ENCODE measurements at regions not wholly inside any gene's neighbourhood (a gene's known extent, or its start where the extent isn't known, plus 50 kb on each side); places are given as distances from the start of the nearest gene placed in this dataset.
"Not testable (repeated sequence)": the region's sequence is repeated elsewhere in the genome, so short reads cannot be mapped to it uniquely, and the experiment has no call there.

DNA sequence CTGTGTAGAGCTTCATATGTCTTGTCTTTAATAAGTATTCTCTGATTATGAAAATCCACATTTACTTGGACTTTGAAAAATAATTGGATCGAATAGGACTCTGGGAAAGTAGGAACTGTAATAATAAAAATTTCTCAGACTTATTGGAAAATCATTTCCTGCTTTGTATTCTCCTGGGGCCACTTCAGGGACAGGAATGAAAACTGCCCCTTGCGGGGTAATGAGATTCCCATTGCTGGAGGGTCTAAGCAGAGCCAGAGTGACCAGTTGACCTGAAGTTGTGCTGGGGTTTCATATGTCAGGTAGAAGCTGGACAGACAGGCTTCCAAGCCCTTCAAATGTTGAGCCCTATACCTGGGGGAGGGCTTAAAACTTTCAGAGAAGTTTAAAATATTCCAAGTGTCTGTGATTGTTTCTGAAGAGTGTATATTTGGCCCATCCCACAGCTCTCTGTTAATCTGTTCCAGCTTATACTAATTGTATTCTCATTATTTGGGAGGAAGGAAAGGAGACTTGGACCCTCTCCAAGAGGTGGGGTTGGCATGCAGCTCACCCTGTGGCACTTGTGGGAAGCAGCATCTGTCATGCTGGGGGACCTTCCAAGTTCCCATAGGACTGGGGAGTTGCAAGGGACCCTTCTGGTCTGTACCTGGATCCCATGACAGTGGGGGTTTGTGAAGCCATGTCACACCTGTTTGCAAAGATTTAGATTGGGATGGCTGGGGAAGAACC lies 268.7 kb upstream of the ATP5MC3 start:
- peak; percentile 77 for DNase-seq

- DNase-seq, result no peak
Observed at GRCh38 chr2:175449616-175450015, 268.1 kb upstream of the ATP5MC3 start.

DNA sequence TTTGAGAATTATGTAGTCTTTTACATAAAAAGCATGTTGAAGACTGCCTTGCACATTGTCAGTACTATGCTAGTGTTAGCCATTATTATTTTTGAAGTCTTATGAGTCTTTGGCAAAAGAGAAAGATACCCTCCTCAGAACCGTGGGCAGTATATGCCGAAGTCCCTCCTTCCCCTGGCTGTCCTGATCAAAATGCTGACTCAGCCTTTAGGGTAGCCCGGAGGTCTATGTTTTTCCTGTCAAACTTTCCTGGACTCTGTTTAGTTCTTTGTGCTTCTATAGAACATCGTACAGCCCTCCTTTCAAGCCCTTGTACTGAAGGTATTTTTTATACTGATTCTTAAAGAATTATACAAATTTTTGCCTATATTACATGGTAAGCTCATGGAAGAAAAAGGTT lies 264.7 kb upstream of the ATP5MC3 start:
- no peak for DNase-seq

GRCh38 chr2:175445281-175445680 lies 263.8 kb upstream of the ATP5MC3 start:
- DNase-seq, result no peak

- DNase-seq, result no peak
Observed at GRCh38 chr2:175442441-175442840, 260.9 kb upstream of the ATP5MC3 start.

DNA sequence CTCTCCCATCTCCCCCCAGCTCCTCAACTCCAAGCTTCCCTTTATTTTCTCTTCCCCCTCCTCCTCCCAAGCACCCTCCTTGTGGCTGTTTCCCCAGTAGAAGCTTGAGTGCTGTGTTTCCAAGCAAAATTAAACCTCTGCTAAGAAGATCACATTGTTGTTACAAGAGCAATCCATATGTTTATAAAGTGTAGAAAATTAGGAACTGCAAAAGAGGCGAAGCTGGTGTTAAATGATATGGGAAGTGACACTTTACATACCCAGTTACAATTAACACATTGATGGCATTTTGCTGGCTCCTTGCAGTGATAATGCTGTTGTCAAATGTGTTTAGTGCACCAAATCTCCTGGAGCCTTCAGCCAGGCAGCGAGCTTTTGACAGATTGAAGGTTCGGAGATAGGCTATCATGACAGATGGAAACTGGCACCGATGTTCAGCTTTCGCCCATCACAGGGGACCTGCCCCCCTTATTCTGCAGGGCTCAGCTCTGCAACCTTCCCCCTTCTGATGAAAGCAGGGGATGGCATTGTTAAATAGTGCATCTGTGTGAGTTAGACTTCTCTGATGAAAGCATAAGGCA lies 259.8 kb upstream of the ATP5MC3 start:
- DNase-seq, result peak; percentile 91

GRCh38 chr2:175439416-175439815 lies 257.9 kb upstream of the ATP5MC3 start:
- no peak for DNase-seq

DNA sequence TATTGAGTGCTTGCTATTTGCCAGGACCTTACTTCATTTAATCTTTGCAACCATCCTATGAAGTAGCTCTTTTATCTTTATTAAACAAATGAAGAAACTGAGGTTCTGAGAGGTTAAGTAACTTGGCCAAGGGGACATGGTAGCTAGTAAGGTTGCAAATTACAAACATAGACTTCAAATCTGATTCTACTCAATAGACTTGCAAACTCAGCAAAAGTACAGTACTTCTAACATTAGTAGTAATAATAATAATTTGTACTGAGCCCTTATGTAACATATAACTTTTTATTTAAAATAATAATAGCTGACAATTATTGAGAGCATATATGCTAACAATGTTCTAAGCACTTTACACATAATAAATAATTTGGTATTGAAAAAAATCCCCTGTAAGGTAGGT lies 255.7 kb upstream of the ATP5MC3 start:
- no peak for DNase-seq

GRCh38 chr2:175436076-175436475 lies 254.6 kb upstream of the ATP5MC3 start:
- no peak for DNase-seq

GRCh38 chr2:175435012-175435411 lies 253.5 kb upstream of the ATP5MC3 start:
- no peak for DNase-seq

DNA sequence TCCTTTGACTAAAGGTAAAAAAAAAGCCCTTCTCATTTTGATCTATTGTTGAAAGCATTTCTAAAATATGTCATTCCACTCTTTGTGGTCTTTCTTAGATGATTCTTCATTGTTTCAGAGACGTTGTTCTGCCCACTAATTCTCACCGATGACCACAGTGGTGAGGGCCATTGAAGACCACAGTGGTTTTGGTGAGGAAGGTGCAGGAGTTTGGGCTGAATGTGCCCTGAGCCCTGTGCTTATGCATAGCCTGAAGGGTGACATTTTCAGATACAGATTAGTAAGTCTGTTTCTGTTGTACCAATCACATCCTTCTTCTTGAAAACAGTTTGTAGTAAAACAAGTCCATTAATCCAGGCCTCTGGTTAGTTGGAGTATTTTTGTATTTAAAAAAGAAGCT lies 251.3 kb upstream of the ATP5MC3 start:
- no peak for DNase-seq

- DNase-seq, result peak; percentile 52
Observed at GRCh38 chr2:175432021-175432420, 250.5 kb upstream of the ATP5MC3 start.

DNA sequence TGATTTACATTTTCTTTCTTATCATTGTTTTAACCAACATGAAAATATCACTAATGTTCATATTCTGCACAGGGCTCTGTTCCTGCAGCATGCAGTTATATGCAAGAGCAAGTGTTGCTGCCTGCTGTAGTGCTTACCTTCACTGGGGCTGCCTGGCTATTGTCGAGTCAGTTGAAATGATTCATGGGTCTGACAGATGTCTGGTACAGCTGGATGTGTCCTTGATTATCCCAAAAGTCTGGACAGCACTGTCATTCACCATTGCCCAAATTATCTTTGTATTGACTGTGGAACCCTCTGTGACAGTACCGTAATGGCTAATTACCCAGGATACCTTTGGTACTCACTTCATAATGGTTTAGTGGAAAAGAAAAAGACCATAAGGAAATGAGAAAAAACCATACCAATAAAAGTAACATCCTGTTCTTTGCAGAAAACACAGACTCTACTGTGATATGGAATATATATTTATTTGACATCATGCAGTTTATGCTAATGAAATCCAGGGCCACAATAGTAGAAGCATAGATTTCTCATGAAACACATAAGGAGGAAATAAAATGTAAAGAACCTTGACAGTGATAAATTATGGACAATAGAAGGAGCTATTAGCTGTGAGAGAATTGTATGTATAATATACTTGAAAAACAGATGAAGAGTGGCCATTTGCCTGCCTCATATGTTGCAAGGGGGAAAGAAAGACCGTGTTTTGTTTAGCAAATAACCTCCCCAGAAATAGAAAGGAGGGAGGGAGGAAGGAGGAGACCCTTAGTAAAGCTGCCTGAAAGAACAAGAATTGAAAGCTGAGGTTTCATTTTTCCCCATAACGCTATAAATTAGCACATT lies 249.8 kb upstream of the ATP5MC3 start:
- peak; percentile 39 for DNase-seq

DNA sequence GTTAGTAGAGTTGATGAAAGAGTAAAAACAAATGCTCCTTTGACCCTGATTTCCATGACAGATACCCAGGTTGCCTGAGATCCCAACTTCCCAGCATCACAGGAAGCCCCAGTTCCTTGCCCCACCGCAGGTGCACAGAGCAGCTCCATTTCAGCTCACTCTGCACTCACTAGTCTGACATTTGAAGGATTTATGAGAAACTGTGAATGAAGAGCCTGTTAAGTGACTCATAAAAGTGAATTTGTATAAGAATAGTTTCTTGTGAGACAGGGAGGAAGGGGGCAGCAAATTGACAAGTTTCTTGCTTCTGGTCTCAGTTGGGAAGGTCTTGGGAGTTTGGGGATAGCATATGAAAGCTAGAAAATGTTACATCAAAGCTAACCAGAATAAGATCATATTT lies 248.7 kb upstream of the ATP5MC3 start:
- DNase-seq, result no peak

DNA sequence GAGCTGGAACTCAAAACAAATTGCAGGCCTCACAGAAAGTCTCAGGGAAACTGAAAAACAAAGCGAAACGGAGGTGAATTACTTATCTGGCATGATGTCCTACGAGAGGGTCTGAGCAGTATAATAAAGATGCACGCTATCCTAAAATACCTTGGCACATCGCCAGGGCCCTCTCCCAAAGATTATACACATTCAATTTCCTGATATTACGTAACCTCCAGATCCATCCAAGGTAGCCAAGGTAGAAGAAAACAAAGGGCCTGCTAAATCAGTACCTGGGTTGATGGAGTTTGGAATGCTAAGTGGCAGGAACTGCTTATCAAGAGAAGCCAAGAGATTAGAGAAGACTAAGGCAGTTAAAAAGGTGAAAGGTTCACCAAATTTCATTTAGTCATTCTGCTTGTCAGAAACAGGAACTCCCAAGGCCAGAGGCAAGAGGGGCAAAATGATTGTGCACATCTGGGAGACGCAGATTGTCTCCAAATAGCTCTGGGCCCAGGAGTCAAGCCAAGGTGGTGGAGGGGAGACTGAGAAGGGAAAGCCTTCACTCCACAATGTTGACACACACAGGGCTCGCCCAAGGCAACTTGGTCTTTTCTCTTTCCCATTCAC lies 236.8 kb upstream of the ATP5MC3 start:
- DNase-seq, result no peak

GRCh38 chr2:175414882-175415487 lies 233.5 kb upstream of the ATP5MC3 start:
- peak; percentile 76 for DNase-seq

- no peak for DNase-seq
Observed at GRCh38 chr2:175414191-175414881, 232.8 kb upstream of the ATP5MC3 start.

DNA sequence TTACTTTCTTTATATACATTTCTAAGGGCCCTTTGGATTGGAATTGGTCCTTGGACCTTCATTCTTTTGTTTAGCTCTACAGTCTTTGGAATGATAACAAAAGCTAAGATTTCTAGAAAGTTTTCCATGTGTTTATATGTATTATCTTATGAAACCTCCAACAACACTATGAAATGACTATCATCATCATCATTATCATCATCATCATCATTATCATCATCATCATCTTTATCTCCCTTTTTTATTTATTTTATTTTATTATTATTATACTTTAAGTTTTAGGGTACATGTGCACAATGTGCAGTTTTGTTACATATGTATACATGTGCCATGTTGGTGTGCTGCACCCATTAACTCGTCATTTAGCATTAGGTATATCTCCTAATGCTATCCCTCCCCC lies 229.4 kb upstream of the ATP5MC3 start:
- DNase-seq, result not testable (repeated sequence)

DNA sequence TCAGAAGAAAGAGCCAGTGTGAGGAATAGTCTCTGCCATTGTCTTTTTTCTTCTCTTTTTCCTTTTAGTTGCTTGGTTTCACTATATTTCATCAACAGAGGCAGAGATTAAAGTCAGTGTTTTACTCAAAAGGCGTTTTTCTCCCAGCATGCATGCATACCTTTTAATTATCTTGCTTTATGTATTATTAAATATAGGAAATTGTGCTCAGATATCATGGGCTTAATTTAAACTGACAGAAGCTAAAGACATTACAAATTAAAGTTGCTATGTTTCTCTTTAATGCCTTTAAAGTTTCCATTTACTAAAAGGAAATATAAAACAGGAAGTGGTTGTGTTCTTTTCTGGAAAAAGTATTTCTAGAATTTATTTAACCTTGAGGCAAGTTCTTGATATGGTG lies 223.3 kb upstream of the ATP5MC3 start:
- no peak for DNase-seq

DNA sequence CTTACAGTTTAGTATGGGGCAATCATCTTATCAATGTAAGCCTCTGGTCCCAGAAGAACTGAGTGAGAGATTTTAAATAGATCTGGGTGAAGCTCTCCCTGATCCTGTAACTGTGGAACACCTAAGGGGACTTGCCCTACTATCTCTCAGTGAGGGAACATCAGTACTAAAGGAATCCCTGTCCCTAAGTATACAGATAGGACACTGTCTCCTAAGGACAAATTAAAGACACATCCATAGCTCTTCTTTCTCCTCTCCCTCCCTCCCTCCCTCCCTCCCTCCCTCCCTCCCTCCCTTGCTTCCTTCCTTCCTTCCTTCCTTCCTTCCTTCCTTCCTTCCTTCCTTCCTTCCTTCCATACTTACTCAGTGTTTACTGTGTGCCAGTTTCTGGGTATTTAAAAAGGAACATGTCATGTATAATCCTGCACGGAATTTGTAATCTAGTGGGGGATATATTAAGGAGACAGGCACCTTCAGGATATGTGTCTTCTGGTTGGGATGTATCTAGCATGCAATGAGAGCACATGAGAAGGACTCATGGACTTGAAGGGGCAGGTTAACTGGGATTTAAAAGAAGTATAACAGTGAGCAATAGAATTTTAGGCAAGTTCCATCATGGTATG lies 222.2 kb upstream of the ATP5MC3 start:
- no peak for DNase-seq

DNA sequence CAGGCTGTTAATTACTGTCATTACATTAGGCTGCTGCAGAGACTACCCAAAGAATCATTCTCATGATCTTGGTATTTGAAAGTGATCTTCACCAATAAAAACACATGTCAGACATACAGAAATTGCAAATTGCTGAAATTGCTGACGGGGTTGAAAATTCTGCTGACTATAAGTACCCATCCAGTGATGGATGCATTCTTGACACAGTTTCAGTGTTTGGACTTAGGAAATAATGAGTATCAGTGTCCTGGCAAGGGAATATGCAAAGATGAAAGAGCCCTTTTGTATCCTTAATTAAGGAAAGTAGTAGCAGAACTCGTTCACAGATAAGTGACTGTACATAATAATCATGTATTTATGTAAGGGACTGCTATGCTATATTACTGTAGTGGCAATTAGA lies 221.1 kb upstream of the ATP5MC3 start:
- DNase-seq, result no peak

GRCh38 chr2:175401956-175402469 lies 220.5 kb upstream of the ATP5MC3 start:
- DNase-seq, result no peak

Measured in NCI-H1694 treated with DMSO at 0.1 percent for 48 hours (cell line).